Superior temporal gyrus (tissue), 1 donor: ENCODE measurements at regions not wholly inside any gene's neighbourhood (a gene's known extent, or its start where the extent isn't known, plus 50 kb on each side); places are given as distances from the start of the nearest gene placed in this dataset.
"Not testable (repeated sequence)": the region's sequence is repeated elsewhere in the genome, so short reads cannot be mapped to it uniquely, and the experiment has no call there.

Experiments used
- DNase-seq: peaks from one replicate; pipeline ENCODE4 v3.0.0-alpha.2; 2016; ENCODE audit errors: extremely low spot score

DNA sequence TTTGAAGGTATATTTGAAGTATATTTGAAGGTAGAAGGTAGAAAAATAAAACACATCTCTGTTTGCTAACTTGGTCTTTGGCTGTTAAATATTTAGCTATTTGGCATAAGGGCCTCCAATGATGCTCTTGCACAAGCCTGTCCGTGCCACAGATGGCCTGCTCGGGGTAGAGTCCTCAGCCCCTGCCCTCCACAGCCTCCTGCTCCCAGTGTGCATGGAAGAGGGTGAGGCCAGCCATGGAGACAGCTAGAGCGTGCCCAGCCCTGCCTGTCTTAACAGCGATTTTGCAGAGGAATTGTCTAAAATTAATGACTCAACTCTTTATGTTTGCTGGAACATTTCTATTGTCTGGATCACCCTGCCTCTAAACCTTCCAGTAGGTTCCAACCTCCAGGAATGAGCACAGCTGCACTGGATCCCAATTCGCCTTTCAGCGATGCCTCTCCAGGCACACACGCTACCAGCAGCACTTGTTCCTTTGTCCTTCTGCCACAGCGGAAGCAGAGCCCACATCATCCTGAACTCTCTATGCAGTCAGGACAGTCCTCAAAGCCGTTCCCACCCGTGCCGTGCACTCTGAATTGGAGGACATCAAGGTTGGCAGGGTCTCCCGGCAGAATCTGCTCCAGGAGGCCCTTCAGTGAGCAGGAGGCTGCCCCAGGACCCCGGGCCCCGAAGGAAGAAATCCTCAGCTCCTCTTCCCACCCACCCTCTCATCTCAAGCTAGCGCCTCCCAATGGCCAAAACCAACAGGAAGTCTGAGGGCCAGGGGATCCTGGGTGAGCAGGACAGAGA lies 254.0 kb upstream of the IRX1 start:
- no peak for DNase-seq

GRCh38 chr5:3340471-3340870 lies 255.2 kb upstream of the IRX1 start:
- no peak for DNase-seq

- no peak for DNase-seq
These were observed 255.9 kb upstream of the IRX1 start for GRCh38 chr5:3339798-3340115.

GRCh38 chr5:3339092-3339797 lies 256.4 kb upstream of the IRX1 start:
- DNase-seq, result no peak

DNA sequence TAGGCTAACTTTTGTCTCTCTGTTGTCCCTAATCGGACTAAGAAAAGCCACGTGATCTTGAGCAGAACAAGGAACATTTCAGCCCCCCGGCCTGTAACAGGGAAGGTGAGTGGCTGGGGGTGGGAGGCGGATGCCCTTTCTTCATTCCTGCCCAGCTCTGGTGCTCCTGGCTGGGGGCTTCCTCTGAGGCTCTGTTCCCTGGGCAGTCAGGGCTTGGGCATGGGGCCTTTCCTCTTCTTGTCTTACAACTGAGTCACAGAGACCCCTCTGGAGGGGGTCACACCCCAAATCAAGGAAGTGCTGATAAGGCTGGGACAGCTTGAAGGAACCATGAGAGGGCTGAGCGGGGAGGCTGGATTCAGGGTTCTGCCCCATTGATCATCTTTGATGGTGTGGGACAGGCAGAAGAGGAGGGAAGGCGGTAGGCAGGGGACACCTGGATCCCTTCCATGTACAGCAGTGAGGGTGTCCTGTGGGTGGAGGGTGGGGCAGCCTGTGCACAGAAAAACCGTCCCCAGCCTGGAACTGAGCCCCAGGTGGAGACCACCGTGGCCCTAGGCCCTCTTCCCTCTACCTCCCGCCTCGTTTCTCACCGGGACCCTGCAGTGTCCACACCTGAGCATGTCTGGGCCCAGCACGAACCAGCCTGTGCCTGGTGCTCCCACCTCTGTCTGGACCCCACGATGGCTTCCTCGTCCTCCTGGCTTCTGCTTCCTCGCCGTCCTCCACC lies 257.7 kb upstream of the IRX1 start:
- DNase-seq, result no peak

DNA sequence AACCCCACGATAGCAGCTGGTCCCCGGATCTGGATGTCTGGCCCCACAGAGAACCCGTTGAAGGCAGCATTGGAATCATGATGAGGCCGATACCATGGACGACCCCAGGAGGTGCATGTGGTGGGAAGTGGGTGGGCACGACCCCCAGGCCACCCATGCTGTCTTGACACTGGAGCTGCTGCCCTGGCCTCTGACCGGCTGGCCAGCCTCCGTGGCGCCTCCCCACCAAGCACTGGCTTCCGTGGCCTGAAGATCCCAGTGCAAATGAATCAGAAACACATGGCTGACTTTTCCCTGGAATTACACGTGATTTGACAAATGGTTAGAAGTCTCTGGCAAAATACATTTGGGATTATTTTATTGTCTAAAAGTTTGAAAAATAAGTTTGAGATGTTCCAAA lies 259.0 kb upstream of the IRX1 start:
- DNase-seq, result no peak

DNA sequence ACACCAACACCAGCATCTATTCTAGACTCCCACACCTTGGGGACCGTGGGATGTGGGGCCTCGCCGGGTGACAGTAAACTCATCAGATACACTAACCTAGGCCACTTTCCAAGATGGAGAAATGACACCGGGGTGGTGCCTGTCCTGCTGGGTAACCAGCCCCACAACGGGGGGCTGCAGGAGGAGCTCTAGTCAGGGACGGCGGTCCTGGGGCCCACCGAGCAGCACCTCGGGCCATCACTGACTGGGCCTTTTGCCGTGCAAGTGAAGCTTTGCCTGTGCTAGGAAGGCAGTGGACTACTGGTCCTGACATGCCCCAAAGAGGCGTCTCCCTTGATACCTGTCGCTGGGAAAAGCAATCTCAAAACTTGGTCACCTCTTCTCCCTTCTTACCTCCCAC lies 260.3 kb upstream of the IRX1 start:
- DNase-seq, result no peak

DNA sequence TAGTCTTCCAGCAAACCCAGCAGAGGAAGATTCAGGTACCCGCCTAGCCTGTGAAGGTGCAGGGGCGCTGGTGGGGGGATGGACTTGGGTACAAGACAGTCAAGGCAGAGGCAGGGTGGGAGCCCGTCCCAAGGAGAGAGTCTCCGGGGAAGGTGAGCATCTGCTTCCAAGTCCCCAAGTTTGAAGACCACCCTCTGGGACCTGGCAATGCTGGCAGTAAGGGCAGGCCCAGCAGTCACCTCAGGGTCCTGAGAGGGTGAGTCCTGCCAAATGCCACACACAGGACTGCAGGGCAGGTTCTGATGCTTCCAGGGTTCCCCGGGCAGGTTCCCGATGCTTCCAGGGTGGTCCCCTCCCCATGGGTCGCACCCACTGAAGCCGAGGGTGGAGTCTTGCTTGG lies 261.8 kb upstream of the IRX1 start:
- DNase-seq, result no peak

- no peak for DNase-seq
These were observed 262.5 kb upstream of the IRX1 start for GRCh38 chr5:3333105-3333504.

GRCh38 chr5:3331819-3332218 lies 263.8 kb upstream of the IRX1 start:
- DNase-seq, result no peak

- no peak for DNase-seq
These were observed 265.2 kb upstream of the IRX1 start for GRCh38 chr5:3330442-3330841.

DNA sequence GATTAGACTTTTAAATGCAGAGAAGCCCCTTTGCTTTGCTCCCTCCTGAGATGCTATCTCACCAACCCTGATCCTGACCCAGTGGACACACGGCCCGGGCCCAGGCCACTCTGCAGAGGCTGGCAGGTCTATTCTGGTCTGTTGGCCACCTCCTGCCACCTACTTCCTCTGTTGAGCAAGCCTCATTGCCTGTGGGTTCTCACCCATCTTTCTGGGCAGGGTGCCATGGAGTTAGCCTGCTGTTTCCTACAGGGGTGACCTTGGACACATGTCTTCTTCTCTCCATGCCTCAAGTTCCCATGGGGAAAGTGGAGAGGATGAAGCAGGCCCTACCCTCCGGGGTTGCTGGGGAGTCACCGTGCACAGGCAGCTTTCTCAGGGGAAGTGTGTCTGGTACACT lies 266.2 kb upstream of the IRX1 start:
- no peak for DNase-seq

DNA sequence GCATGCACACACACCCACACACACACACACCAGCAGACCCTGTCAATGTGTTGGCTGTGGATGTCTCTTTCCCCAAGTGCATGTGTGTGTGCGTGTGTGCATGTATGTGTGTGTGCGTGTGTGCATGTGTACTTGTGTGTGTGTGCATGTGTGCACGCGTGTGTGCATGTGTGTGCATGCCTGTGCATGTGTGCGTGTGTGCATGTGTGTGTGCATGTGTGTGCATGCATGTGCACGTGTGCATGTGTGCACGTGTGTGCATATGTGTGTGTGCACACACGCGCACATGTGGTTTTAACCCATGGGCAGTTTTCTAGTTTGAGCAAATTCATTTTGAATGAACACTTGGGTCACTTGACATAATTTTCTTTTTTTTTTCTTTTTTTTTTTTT lies 268.8 kb upstream of the IRX1 start:
- DNase-seq, result no peak

DNA sequence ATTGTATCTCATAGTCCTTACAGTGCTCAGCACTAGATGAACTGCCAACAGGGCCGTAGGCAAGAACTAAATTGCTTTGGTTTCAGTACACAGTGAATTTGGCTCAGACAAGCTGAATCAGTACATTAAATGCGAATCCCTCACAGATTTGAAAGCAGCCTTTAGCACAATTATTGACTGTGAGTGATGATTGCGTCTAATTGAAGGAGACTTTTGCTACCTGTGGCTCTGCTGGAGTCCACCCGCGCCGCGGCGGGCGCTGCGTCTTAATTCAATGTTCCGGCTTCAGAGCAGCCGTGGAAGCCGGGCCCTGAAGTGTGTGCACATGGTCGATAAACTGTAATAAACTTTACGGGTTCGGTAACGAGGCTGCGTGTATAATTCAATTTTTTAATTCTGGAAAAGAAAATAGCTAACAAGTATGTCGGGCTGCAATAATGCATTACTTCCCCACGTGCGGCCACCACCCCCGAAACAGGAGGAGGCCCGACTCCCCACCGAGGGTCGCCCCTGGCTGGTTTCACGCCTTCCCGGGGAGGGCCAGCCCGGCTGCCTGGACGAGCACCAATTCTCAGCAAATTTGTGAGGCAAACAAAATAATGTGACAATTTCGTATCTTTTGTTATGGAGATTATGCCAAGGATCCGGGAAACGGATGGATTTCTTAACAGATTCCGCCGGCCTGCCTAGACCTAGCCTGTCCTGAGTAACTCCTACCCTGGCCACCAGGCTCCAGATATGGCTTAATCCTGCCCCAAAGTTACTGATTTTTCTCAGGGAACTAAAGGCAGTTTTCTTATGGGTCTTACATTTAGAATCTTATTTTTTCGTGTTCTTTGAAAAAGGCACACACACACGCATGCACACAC lies 269.4 kb upstream of the IRX1 start:
- no peak for DNase-seq

DNA sequence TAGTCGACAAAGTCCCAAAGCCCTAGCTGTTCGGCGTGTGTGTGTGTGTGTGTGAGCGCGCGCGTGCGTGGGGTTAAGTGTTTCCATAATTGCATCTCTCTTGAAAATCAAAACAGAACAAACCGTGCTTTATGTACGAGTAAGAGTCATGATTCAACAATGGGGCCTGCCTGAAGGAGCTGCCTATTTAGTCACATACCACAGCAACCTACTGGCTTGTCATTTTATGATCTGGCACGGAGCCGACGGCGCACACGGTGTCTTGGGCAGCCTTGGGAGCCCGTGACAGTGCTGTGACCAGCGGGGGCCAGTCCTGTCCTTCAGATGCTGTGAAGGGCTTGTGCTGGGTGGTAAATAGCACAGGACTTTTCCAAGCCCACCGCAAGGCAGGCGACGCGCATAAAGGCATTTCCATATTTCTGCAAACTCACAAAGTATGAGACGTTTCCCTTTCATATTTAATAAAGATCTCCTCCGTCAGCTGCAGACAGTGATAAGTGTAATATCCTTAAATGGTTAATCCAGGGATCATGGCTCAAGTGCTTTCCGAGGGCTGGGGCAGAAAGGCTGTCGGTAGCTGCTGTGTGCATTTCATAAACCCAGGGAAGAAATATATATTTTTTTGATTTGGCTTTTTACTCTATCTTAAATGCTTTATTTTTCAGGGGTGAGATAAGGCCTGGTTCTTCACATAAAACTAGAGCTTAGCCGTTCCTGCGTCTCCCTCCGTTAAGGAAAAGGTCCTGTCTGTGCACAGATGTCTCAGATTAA lies 270.2 kb upstream of the IRX1 start:
- DNase-seq, result no peak

DNA sequence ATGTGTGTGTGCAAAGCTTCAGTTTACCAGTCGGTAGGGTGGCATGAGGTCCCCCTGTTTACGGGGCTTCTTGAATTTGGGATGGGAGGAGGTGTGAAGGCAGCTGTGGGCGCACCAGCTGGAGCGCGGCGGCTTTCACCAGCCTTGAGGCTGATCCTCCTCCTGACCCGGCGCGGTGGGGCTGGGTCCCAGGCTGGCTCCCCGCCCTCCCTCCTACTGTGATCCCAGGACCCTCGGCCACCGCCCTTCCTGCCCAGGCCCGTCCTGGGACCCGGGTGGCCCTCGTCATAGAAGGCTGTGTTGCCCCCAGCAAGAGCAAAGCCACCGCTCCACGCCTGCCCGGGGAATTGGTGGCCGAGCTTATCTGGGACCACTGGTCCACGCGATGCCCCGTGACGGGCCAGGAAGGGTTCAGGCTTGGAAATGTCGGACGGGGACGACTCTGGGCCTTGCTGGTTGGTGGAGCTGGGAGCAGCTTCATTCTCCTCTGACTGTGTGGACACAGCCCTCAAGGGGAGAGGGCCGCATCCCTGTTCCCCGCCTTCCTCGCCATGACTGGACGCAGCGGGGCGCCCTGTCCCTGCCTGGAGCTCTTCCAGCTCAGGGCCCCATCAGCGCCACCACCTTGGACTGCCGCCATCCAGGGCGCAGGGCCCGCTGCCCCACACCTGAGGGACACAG lies 271.1 kb upstream of the IRX1 start:
- no peak for DNase-seq

- DNase-seq, result not testable (repeated sequence)
These were observed 271.7 kb upstream of the IRX1 start for GRCh38 chr5:3323966-3324365.

GRCh38 chr5:3323144-3323543 lies 272.5 kb upstream of the IRX1 start:
- no peak for DNase-seq

DNA sequence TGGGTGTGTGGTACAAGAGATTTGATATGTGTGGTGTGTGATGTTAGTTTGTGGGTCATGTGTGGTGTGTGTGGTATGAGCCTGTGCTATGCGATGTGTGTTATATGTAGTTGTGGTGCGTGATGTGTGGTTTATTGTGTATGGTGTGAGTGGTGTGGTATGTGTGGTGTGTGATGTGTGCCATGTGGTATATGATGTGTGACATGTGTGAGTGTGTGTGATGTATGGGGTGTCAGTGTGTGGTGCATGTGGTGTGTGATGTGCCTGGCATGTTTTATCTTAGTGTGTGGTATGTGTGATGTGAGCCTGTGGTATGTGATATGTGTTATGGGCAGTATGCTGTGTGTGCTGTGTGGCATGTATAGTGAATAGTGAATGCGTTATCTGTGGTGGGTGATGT lies 273.0 kb upstream of the IRX1 start:
- no peak for DNase-seq

DNA sequence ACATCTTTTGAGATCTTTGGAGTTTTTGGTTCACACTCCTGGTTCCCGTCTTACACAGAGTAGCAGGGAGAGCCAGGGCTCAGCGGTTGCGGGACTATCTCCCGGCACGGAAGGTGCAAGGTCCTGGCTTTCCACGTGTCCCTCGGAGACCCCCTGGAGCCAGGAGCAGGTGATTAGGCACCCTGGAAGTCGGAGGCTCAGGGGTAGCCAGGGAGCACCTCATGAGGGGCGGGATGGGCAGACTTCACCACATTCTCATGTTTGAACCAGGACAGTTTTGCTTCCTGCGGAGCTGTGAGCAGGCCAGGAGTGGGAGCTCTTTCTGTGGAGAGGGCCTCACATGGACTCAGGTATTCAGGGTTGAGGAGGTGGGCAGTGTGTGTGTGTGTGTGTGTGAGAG lies 273.7 kb upstream of the IRX1 start:
- DNase-seq, result no peak
